ENCODE measurements at regions not wholly inside any gene's neighbourhood (a gene's known extent, or its start where the extent isn't known, plus 50 kb on each side); places are given as distances from the start of the nearest gene placed in this dataset.

GRCh38 chr14:77991128-77991772 lies 178.9 kb upstream of the NRXN3 start:
- Histone ChIP-seq H3K27ac (ENCODE audit: control insufficient read depth, insufficient read depth, low read length) (no peak overlapping the region), H3K4me2 (ENCODE audit: control insufficient read depth, extremely low read depth, insufficient read depth, low read depth, low read length) (no peak overlapping the region), H3K36me3 (ENCODE audit: control insufficient read depth in 2 of 2, extremely low read depth in 1 of 2, insufficient read depth in 2 of 2, low read length in 2 of 2) (no peaks in the 10 kb centered on the region), H3K79me2 (ENCODE audit: control insufficient read depth, insufficient read depth, low read length) (no peaks in the 10 kb centered on the region), H3K9me3 (ENCODE audit: control insufficient read depth, low read depth, low read length) (no peaks in the 10 kb centered on the region), H3K9me1 (ENCODE audit: control insufficient read depth, extremely low read depth, insufficient read depth, low read length) (no peaks in the 10 kb centered on the region), H3K4me1 (ENCODE audit: control insufficient read depth, extremely low read depth, insufficient read depth, low read length) (no peaks in the 10 kb centered on the region), H4K20me1 (ENCODE audit: control insufficient read depth, extremely low read depth, insufficient read depth, low read length) (no peaks in the 10 kb centered on the region), H3K4me3 (ENCODE audit: control insufficient read depth in 2 of 3, extremely low read depth in 1 of 3, insufficient read depth in 2 of 3, low read depth in 1 of 3, low read length in 3 of 3) (no peak overlapping the region), H2AFZ (ENCODE audit: control insufficient read depth, low read length) (no peak overlapping the region), H3K9ac (ENCODE audit: control insufficient read depth, extremely low read depth, insufficient read depth, low read length) (no peak overlapping the region), H3K27me3 (ENCODE audit: control insufficient read depth, extremely low read depth, insufficient read depth, low read length) (no peaks in the 10 kb centered on the region)
- dilution Hi-C loops (cut with MboI; ENCODE audit: extremely low pct_ligation_motif_present, low sequenced_read_pairs) = no loop called here
- FAIRE-seq (no peak), DNase-seq (ENCODE audit: low read depth, low spot score) (no peak)
- peak in 1 of 3 experiments; percentile 15 for TF ChIP-seq CTCF (optimal IDR thresholded peaks at IDR 0.05 in 1 of 3, IDR thresholded peaks at IDR 0.05 in 1 of 3, conservative IDR thresholded peaks at IDR 0.05 in 1 of 3; ENCODE audit: extremely low read depth in 1 of 3, insufficient read depth in 2 of 3, low read length in 3 of 3)
- no peak for TF ChIP-seq EZH2 (IDR thresholded peaks at IDR 0.05; ENCODE audit: low read length)

GRCh38 chr14:78005325-78005724 lies 164.8 kb upstream of the NRXN3 start:
- Histone ChIP-seq H3K9me1 (ENCODE audit: control insufficient read depth, extremely low read depth, insufficient read depth, low read length) (peaks cover under 1% of the 10 kb centered on the region), H3K27ac (ENCODE audit: control insufficient read depth, insufficient read depth, low read length) (peak overlapping the region; percentile 44)
- FAIRE-seq = peak; percentile 82

More at GRCh38 chr14:78005325-78005724, 164.8 kb upstream of the NRXN3 start:
- Histone ChIP-seq H3K36me3 (ENCODE audit: control insufficient read depth in 2 of 2, extremely low read depth in 1 of 2, insufficient read depth in 2 of 2, low read length in 2 of 2) (no peaks in the 10 kb centered on the region), H3K79me2 (ENCODE audit: control insufficient read depth, insufficient read depth, low read length) (no peaks in the 10 kb centered on the region), H3K9me3 (ENCODE audit: control insufficient read depth, low read depth, low read length) (no peaks in the 10 kb centered on the region), H3K9ac (ENCODE audit: control insufficient read depth, extremely low read depth, insufficient read depth, low read length) (no peak overlapping the region), H3K4me3 (ENCODE audit: control insufficient read depth in 2 of 3, extremely low read depth in 1 of 3, insufficient read depth in 2 of 3, low read depth in 1 of 3, low read length in 3 of 3) (no peak overlapping the region), H4K20me1 (ENCODE audit: control insufficient read depth, extremely low read depth, insufficient read depth, low read length) (no peaks in the 10 kb centered on the region), H3K27me3 (ENCODE audit: control insufficient read depth, extremely low read depth, insufficient read depth, low read length) (no peaks in the 10 kb centered on the region), H3K4me2 (ENCODE audit: control insufficient read depth, extremely low read depth, insufficient read depth, low read depth, low read length) (no peak overlapping the region), H2AFZ (ENCODE audit: control insufficient read depth, low read length) (no peak overlapping the region), H3K4me1 (ENCODE audit: control insufficient read depth, extremely low read depth, insufficient read depth, low read length) (peaks cover 10% of the 10 kb centered on the region)
- no peak for DNase-seq (ENCODE audit: low read depth, low spot score)
- TF ChIP-seq CTCF (optimal IDR thresholded peaks at IDR 0.05 in 1 of 3, IDR thresholded peaks at IDR 0.05 in 1 of 3, conservative IDR thresholded peaks at IDR 0.05 in 1 of 3; ENCODE audit: extremely low read depth in 1 of 3, insufficient read depth in 2 of 3, low read length in 3 of 3) (no peak), EZH2 (IDR thresholded peaks at IDR 0.05; ENCODE audit: low read length) (no peak)
- dilution Hi-C loops (cut with MboI; ENCODE audit: extremely low pct_ligation_motif_present, low sequenced_read_pairs) = no loop called here

All from keratinocyte (primary cell).